Naive thymus-derived CD4-positive, alpha-beta T cell (primary cell): ENCODE measurements at regions not wholly inside any gene's neighbourhood (a gene's known extent, or its start where the extent isn't known, plus 50 kb on each side); places are given as distances from the start of the nearest gene placed in this dataset.

ENCODE experiments used
- ATAC-seq: fragments of 150-1000 bp; cut with Tn5 transposase; 2 replicates; pipeline ENCODE4 v1.10.0; 2021; ENCODE audit warnings: mild to moderate bottlenecking, moderate library complexity
- CTCF ChIA-PET: fragments of 350-600 bp; sonication (Branson Sonifier 250); formaldehyde crosslinking; loops from one replicate; lab custom pipeline; 2021; ENCODE audit warnings: antibody characterized with exemption; lab: Charles Lee
- POLR2A ChIA-PET: fragments of 350-600 bp; sonication (Branson Sonifier 250); formaldehyde crosslinking; loops from one replicate; lab custom pipeline; 2021; ENCODE audit warnings: antibody characterized with exemption, inconsistent platforms; lab: Charles Lee
- DNase-seq, 9 donors: peaks; one replicate each; pipeline versions ENCODE4 v3.0.0 to v3.0.0-alpha.2; 2020 to 2022; ENCODE audit warnings: mixed read lengths in 1 of 9
- H3K27ac ChIP-seq: one replicate; pipeline ENCODE4 v1.7.0; 2013; ENCODE audit warnings: mild to moderate bottlenecking, low read depth, low read length, moderate library complexity
- H3K27me3 ChIP-seq, 2 donors: one replicate each; pipeline ENCODE4 v1.7.0; 2013; ENCODE audit warnings: low read length in 2 of 2, mild to moderate bottlenecking in 2 of 2, moderate library complexity in 2 of 2; ENCODE audit not compliant: control insufficient read depth in 2 of 2, insufficient read depth in 2 of 2
- H3K36me3 ChIP-seq, 3 experiments: 1 replicate in 2 of 3; 2 replicates in 1 of 3; pipeline ENCODE4 v1.7.0; 2013; ENCODE audit warnings: low read length in 3 of 3, mild to moderate bottlenecking in 3 of 3, moderate library complexity in 1 of 3; ENCODE audit not compliant: insufficient read depth in 3 of 3, control insufficient read depth in 2 of 3
- H3K4me1 ChIP-seq, 2 donors: one replicate each; pipeline ENCODE4 v1.7.0; 2013; ENCODE audit warnings: low read length in 2 of 2, mild to moderate bottlenecking in 2 of 2, moderate library complexity in 1 of 2; ENCODE audit not compliant: control insufficient read depth in 2 of 2, insufficient read depth in 2 of 2
- H3K4me3 ChIP-seq: 2 replicates; pipeline ENCODE4 v1.7.0; 2013; ENCODE audit warnings: mild to moderate bottlenecking, low read length
- H3K9me3 ChIP-seq, 3 experiments: 1 replicate in 2 of 3; 2 replicates in 1 of 3; pipeline ENCODE4 v1.7.0; 2013; ENCODE audit warnings: low read length in 3 of 3; ENCODE audit not compliant: control insufficient read depth in 2 of 3
- H3K27ac Mint-ChIP-seq, 9 donors: one replicate each; pipeline ENCODE4 v1.8.0; 2020 to 2022; ENCODE audit warnings: mixed read lengths in 9 of 9, mild to moderate bottlenecking in 8 of 9, moderate library complexity in 5 of 9, inconsistent platforms in 2 of 9
- H3K27me3 Mint-ChIP-seq, 5 donors: one replicate each; pipeline ENCODE4 v1.8.0; 2021 to 2022; ENCODE audit warnings: mixed read lengths in 5 of 5, mild to moderate bottlenecking in 1 of 5
- H3K36me3 Mint-ChIP-seq, 5 donors: one replicate each; pipeline ENCODE4 v1.8.0; 2020 to 2022; ENCODE audit warnings: mixed read lengths in 5 of 5, mild to moderate bottlenecking in 3 of 5, inconsistent platforms in 1 of 5
- H3K4me1 Mint-ChIP-seq, 7 donors: one replicate each; pipeline ENCODE4 v1.8.0; 2020 to 2022; ENCODE audit warnings: mixed read lengths in 7 of 7, mild to moderate bottlenecking in 3 of 7, inconsistent platforms in 1 of 7
- H3K4me3 Mint-ChIP-seq, 10 donors: one replicate each; pipeline ENCODE4 v1.8.0; 2020 to 2022; ENCODE audit warnings: mild to moderate bottlenecking in 10 of 10, mixed read lengths in 10 of 10, moderate library complexity in 6 of 10, inconsistent platforms in 2 of 10
- H3K9me3 Mint-ChIP-seq, 11 donors: one replicate each; pipeline ENCODE4 v1.8.0; 2020 to 2022; ENCODE audit warnings: mixed read lengths in 11 of 11, mild to moderate bottlenecking in 4 of 11, inconsistent platforms in 1 of 11, moderate library complexity in 1 of 11
- intact Hi-C, 2 donors: fragments of 100-400 bp; cut with micrococcal nuclease; formaldehyde crosslinking; loops; one replicate each; pipeline ENCODE4 v1.15.1; 2023

- no peak overlapping the region for H3K27ac Mint-ChIP-seq
These were observed 298.2 kb downstream of the PAX1 start for GRCh38 chr20:22003680-22004079.

GRCh38 chr20:22001886-22002285 lies 296.4 kb downstream of the PAX1 start:
- ChIA-PET POLR2A (no interaction called here), CTCF (no interaction called here)
- Mint-ChIP-seq H3K36me3 (no peaks in the 10 kb centered on the region), H3K4me3 (no peak overlapping the region), H3K27ac (no peak overlapping the region), H3K27me3 (no peaks in the 10 kb centered on the region), H3K9me3 (peaks cover 0 to 11% (median 2%) of the 10 kb centered on the region in 11 donors), H3K4me1 (no peaks in the 10 kb centered on the region)
- DNase-seq, result no peak
- no peaks in the 10 kb centered on the region for H3K4me1 ChIP-seq
- H3K36me3 ChIP-seq, result no peaks in the 10 kb centered on the region
- H3K27ac ChIP-seq, result no peak overlapping the region
- H3K27me3 ChIP-seq, result no peaks in the 10 kb centered on the region
- H3K9me3 ChIP-seq, result peaks cover 0 to 3% (median 0%) of the 10 kb centered on the region in 3 experiments
- intact Hi-C loops, result no loop called here
- ATAC-seq, result no peak
- no peak overlapping the region for H3K4me3 ChIP-seq

More at GRCh38 chr20:22003680-22004079, 298.2 kb downstream of the PAX1 start:
- no peaks in the 10 kb centered on the region for H3K36me3 ChIP-seq
- H3K27ac ChIP-seq, result no peak overlapping the region
- H3K9me3 ChIP-seq, result peaks cover 0 to 3% (median 0%) of the 10 kb centered on the region in 3 experiments
- H3K4me1 ChIP-seq, result no peaks in the 10 kb centered on the region
- peaks cover 0 to 4% (median 0%) of the 10 kb centered on the region in 5 donors for H3K36me3 Mint-ChIP-seq
- POLR2A ChIA-PET, result no interaction called here
- H3K4me3 Mint-ChIP-seq, result no peak overlapping the region
- DNase-seq (no peak), ATAC-seq (no peak)
- intact Hi-C loops, result no loop called here
- CTCF ChIA-PET, result no interaction called here
- H3K4me3 ChIP-seq, result no peak overlapping the region
- H3K9me3 Mint-ChIP-seq, result peaks cover 2 to 14% (median 7%) of the 10 kb centered on the region in 11 donors
- H3K27me3 ChIP-seq, result no peaks in the 10 kb centered on the region
- no peaks in the 10 kb centered on the region for H3K4me1 Mint-ChIP-seq
- no peaks in the 10 kb centered on the region for H3K27me3 Mint-ChIP-seq

GRCh38 chr20:21995461-21995860 lies 290.0 kb downstream of the PAX1 start:
- Histone ChIP-seq H3K27ac (no peak overlapping the region), H3K9me3 (peaks cover 0 to 3% (median 0%) of the 10 kb centered on the region in 3 experiments), H3K4me1 (no peaks in the 10 kb centered on the region), H3K27me3 (no peaks in the 10 kb centered on the region), H3K4me3 (no peak overlapping the region), H3K36me3 (no peaks in the 10 kb centered on the region)
- Mint-ChIP-seq H3K27me3 (no peaks in the 10 kb centered on the region), H3K9me3 (peaks cover 0 to 10% (median 4%) of the 10 kb centered on the region in 11 donors), H3K4me1 (no peaks in the 10 kb centered on the region), H3K27ac (no peak overlapping the region), H3K36me3 (no peaks in the 10 kb centered on the region), H3K4me3 (no peak overlapping the region)
- intact Hi-C loops, result no loop called here
- ChIA-PET POLR2A (no interaction called here), CTCF (no interaction called here)
- ATAC-seq (no peak), DNase-seq (no peak)

GRCh38 chr20:21994203-21994602 lies 288.7 kb downstream of the PAX1 start:
- H3K4me3 Mint-ChIP-seq, result no peak overlapping the region
- Histone ChIP-seq H3K9me3 (no peaks in the 10 kb centered on the region), H3K4me3 (no peak overlapping the region), H3K36me3 (no peaks in the 10 kb centered on the region), H3K27me3 (no peaks in the 10 kb centered on the region), H3K27ac (no peak overlapping the region), H3K4me1 (no peaks in the 10 kb centered on the region)
- intact Hi-C loops, result no loop called here
- no peak for DNase-seq
- no peak overlapping the region for H3K27ac Mint-ChIP-seq
- H3K4me1 Mint-ChIP-seq, result no peaks in the 10 kb centered on the region
- no peak for ATAC-seq
- no peaks in the 10 kb centered on the region for H3K36me3 Mint-ChIP-seq
- CTCF ChIA-PET, result no interaction called here
- peaks cover 0 to 10% (median 4%) of the 10 kb centered on the region in 11 donors for H3K9me3 Mint-ChIP-seq
- POLR2A ChIA-PET, result no interaction called here
- H3K27me3 Mint-ChIP-seq, result no peaks in the 10 kb centered on the region

- H3K27ac ChIP-seq, result no peak overlapping the region
- Mint-ChIP-seq H3K27me3 (peaks cover 0 to 5% (median 0%) of the 10 kb centered on the region in 5 donors), H3K4me3 (no peak overlapping the region), H3K4me1 (no peaks in the 10 kb centered on the region), H3K27ac (no peak overlapping the region), H3K36me3 (peaks cover 0 to 4% (median 0%) of the 10 kb centered on the region in 5 donors), H3K9me3 (peaks cover 7 to 28% (median 16%) of the 10 kb centered on the region in 11 donors)
- H3K36me3 ChIP-seq, result no peaks in the 10 kb centered on the region
- H3K4me1 ChIP-seq, result no peaks in the 10 kb centered on the region
- H3K9me3 ChIP-seq, result no peaks in the 10 kb centered on the region
- no peak for DNase-seq
- ATAC-seq, result no peak
- CTCF ChIA-PET, result no interaction called here
- H3K4me3 ChIP-seq, result no peak overlapping the region
- POLR2A ChIA-PET, result no interaction called here
- H3K27me3 ChIP-seq, result no peaks in the 10 kb centered on the region
- intact Hi-C loops, result no loop called here
These were observed 277.1 kb downstream of the PAX1 start for GRCh38 chr20:21982559-21982958.

- Histone ChIP-seq H3K4me3 (no peak overlapping the region), H3K27ac (no peak overlapping the region), H3K36me3 (no peaks in the 10 kb centered on the region), H3K9me3 (no peaks in the 10 kb centered on the region), H3K4me1 (no peaks in the 10 kb centered on the region), H3K27me3 (no peaks in the 10 kb centered on the region)
- POLR2A ChIA-PET, result no interaction called here
- ATAC-seq (no peak), DNase-seq (no peak)
- Mint-ChIP-seq H3K4me3 (no peak overlapping the region), H3K9me3 (peaks cover 4 to 34% (median 17%) of the 10 kb centered on the region in 11 donors), H3K27ac (no peak overlapping the region), H3K27me3 (peaks cover 0 to 5% (median 0%) of the 10 kb centered on the region in 5 donors), H3K4me1 (no peaks in the 10 kb centered on the region), H3K36me3 (peaks cover 0 to 4% (median 0%) of the 10 kb centered on the region in 5 donors)
- CTCF ChIA-PET, result no interaction called here
- intact Hi-C loops, result no loop called here
These were observed 276.3 kb downstream of the PAX1 start for GRCh38 chr20:21981597-21982344.

- DNase-seq, result no peak
- Histone ChIP-seq H3K27ac (no peak overlapping the region), H3K4me1 (no peaks in the 10 kb centered on the region), H3K4me3 (no peak overlapping the region), H3K36me3 (no peaks in the 10 kb centered on the region), H3K27me3 (no peaks in the 10 kb centered on the region), H3K9me3 (no peaks in the 10 kb centered on the region)
- ATAC-seq, result no peak
- Mint-ChIP-seq H3K4me3 (no peak overlapping the region), H3K9me3 (peaks cover 4 to 32% (median 16%) of the 10 kb centered on the region in 11 donors), H3K4me1 (no peaks in the 10 kb centered on the region), H3K27me3 (peaks cover 0 to 5% (median 0%) of the 10 kb centered on the region in 5 donors), H3K27ac (no peak overlapping the region), H3K36me3 (peaks cover 0 to 4% (median 0%) of the 10 kb centered on the region in 5 donors)
- ChIA-PET POLR2A (no interaction called here), CTCF (no interaction called here)
- intact Hi-C loops, result no loop called here
These were observed 275.7 kb downstream of the PAX1 start for GRCh38 chr20:21981179-21981578.
